ENCODE measurements at regions not wholly inside any gene's neighbourhood (a gene's known extent, or its start where the extent isn't known, plus 50 kb on each side); places are given as distances from the start of the nearest gene placed in this dataset.

DNA sequence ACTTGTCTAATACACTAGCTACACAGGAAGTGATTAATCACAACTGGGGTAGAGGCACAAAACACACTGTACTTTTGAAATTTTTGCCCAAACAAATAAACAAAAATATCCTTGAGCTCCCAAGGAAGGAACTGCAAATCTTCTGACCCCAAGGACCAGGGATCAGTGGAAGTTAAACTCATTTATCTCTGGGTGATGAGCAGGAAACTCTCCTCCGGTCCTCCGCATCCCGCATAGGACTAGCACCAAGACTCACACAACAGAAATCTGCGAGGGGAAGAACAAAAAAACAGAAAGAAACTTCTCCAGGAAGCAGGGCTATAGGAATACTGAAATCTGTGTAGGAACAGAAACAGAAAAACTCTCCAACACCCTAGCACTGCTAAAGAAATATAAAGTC is 650.3 kb downstream of the DCDC2C start:
- TF ChIP-seq CTCF (IDR thresholded peaks at IDR 0.05; ENCODE audit: extremely low read depth, insufficient read depth, missing control alignments) = no peak
- in situ Hi-C loops (cut with MboI; ENCODE audit: low pct_unique_long_range_greater_than_20kb, low sequenced_read_pairs, unreplicated experiment) = no loop called here
- no peak for DNase-seq (ENCODE audit: low spot score)

GRCh38 chr2:4354164-4354563 is 650.8 kb downstream of the DCDC2C start:
- DNase-seq (ENCODE audit: low spot score) = no peak
- TF ChIP-seq CTCF (IDR thresholded peaks at IDR 0.05; ENCODE audit: extremely low read depth, insufficient read depth, missing control alignments) = no peak
- in situ Hi-C loops (cut with MboI; ENCODE audit: low pct_unique_long_range_greater_than_20kb, low sequenced_read_pairs, unreplicated experiment) = no loop called here

- DNase-seq (ENCODE audit: low spot score) = no peak
- in situ Hi-C loops (cut with MboI; ENCODE audit: low pct_unique_long_range_greater_than_20kb, low sequenced_read_pairs, unreplicated experiment) = no loop called here
- peak; percentile 57 for TF ChIP-seq CTCF (IDR thresholded peaks at IDR 0.05; ENCODE audit: extremely low read depth, insufficient read depth, missing control alignments)
These were observed 651.3 kb downstream of the DCDC2C start for GRCh38 chr2:4354678-4355077.

DNA sequence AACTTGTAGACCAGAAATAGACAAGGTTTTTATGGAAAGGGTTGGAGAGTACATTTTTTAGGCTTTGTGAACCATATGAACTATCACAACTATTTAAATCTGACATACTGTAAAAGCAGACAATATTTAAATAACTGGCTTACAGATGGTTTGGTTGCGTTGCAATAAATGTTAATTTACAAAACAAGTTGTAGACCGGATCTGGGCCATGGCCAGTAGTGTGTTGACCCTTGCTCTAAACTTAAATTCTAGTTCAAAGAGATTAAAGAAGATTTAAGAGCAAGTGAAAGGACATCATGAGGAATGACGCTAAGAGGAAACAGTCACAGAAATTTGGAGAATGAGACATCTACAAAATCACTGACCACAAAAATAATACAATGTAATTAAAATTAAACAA is 652.7 kb downstream of the DCDC2C start:
- in situ Hi-C loops (cut with MboI; ENCODE audit: low pct_unique_long_range_greater_than_20kb, low sequenced_read_pairs, unreplicated experiment) = no loop called here
- no peak for DNase-seq (ENCODE audit: low spot score)
- TF ChIP-seq CTCF (IDR thresholded peaks at IDR 0.05; ENCODE audit: extremely low read depth, insufficient read depth, missing control alignments) = no peak

GRCh38 chr2:4356541-4356940 is 653.2 kb downstream of the DCDC2C start:
- no peak for DNase-seq (ENCODE audit: low spot score)
- in situ Hi-C loops (cut with MboI; ENCODE audit: low pct_unique_long_range_greater_than_20kb, low sequenced_read_pairs, unreplicated experiment) = no loop called here
- no peak for TF ChIP-seq CTCF (IDR thresholded peaks at IDR 0.05; ENCODE audit: extremely low read depth, insufficient read depth, missing control alignments)

GRCh38 chr2:4357121-4357520 is 653.7 kb downstream of the DCDC2C start:
- in situ Hi-C loops (cut with MboI; ENCODE audit: low pct_unique_long_range_greater_than_20kb, low sequenced_read_pairs, unreplicated experiment) = no loop called here
- DNase-seq (ENCODE audit: low spot score) = no peak
- no peak for TF ChIP-seq CTCF (IDR thresholded peaks at IDR 0.05; ENCODE audit: extremely low read depth, insufficient read depth, missing control alignments)

- TF ChIP-seq CTCF (IDR thresholded peaks at IDR 0.05; ENCODE audit: extremely low read depth, insufficient read depth, missing control alignments) = no peak
- no peak for DNase-seq (ENCODE audit: low spot score)
- in situ Hi-C loops (cut with MboI; ENCODE audit: low pct_unique_long_range_greater_than_20kb, low sequenced_read_pairs, unreplicated experiment) = no loop called here
These were observed 655.5 kb downstream of the DCDC2C start for GRCh38 chr2:4358837-4359236.
